ENCODE measurements at regions not wholly inside any gene's neighbourhood (a gene's known extent, or its start where the extent isn't known, plus 50 kb on each side); places are given as distances from the start of the nearest gene placed in this dataset.

DNA sequence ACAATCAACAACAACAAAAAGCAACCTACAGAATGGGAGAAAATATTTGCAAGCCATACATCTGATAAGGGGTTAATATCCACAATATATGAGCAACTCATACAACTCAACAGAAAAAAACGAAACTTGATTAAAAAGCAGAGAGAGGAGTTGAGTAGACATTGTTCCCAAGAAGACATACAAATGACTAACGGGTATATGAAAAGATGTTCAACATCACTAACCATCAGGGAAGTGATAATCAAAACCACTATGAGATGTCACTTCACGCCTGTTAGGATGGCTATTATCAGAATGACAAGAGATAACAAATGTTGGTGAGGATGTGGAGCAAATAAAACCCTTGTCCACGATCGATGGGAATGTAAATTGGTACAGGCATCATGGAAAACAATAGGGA lies 145.9 kb downstream of the NRN1 start:
- TF ChIP-seq, protein P1, sequence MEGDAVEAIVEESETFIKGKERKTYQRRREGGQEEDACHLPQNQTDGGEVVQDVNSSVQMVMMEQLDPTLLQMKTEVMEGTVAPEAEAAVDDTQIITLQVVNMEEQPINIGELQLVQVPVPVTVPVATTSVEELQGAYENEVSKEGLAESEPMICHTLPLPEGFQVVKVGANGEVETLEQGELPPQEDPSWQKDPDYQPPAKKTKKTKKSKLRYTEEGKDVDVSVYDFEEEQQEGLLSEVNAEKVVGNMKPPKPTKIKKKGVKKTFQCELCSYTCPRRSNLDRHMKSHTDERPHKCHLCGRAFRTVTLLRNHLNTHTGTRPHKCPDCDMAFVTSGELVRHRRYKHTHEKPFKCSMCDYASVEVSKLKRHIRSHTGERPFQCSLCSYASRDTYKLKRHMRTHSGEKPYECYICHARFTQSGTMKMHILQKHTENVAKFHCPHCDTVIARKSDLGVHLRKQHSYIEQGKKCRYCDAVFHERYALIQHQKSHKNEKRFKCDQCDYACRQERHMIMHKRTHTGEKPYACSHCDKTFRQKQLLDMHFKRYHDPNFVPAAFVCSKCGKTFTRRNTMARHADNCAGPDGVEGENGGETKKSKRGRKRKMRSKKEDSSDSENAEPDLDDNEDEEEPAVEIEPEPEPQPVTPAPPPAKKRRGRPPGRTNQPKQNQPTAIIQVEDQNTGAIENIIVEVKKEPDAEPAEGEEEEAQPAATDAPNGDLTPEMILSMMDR (conservative IDR thresholded peaks at IDR 0.05), result no peak
- WGBS, 2 experiments (ENCODE audit: insufficient coverage in 1 of 2, insufficient read length in 1 of 2), result 89 to 94% methylated on average over 5 of the region's 5 CpGs
- H3K4me3 ChIP-seq (ENCODE audit: low read length), result no peak overlapping the region

DNA sequence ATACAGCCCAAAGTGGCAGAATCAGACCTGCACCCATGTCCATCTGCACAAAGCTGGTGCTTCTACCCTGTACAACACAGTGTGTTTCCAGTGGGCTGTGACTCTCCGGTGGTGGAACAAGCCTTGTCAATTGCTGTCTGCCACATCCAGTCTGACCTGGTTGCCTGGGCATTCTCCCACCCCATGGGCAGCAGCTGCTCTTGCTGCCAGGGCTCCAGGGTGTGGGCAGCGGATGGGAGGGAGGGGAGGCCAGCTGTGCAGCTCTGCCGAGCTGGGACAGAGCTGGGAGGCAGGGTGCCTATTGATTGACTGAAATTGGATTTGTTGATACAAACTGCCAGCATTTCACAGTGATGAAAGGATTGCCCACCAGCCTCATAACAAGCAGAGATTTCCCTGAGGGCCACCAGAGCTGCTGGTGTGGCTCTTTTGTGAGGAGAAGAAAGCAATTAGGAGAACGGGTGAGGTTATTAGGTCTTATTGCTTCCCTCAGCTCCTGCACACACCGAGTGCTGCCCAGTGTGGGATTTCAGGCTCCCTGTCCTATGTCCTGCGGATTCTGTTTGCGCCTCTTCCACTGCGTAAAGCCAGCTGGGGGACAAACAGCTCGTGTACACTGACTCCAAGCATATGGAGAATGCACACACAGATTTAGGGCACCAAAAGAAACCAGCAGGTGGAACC lies 150.8 kb downstream of the NRN1 start:
- H3K4me1 Mint-ChIP-seq, result no peaks in the 10 kb centered on the region
- H3K36me3 Mint-ChIP-seq (ENCODE audit: low read depth), result no peaks in the 10 kb centered on the region
- Histone ChIP-seq H3K4me1 (ENCODE audit: control insufficient read depth, insufficient read depth, low read length) (no peaks in the 10 kb centered on the region), H3K4me3 (ENCODE audit: low read length) (no peak overlapping the region), H3K27me3 (ENCODE audit: control insufficient read depth, insufficient read depth, low read length, poor library complexity, severe bottlenecking) (peaks cover 50% of the 10 kb centered on the region), H3K9me3 (ENCODE audit: control insufficient read depth, low read length) (no peaks in the 10 kb centered on the region), H3K27ac (ENCODE audit: low read depth, low read length) (peak overlapping the region; percentile 70), H3K9ac (ENCODE audit: extremely low read depth, low read length, poor library complexity, severe bottlenecking) (no peak overlapping the region), H3K36me3 (ENCODE audit: control insufficient read depth, insufficient read depth, low read length) (no peaks in the 10 kb centered on the region)
- WGBS, 2 experiments (ENCODE audit: insufficient coverage in 1 of 2, insufficient read length in 1 of 2), result 83 to 86% methylated on average over 7 to 9 of the region's 9 CpGs
- H3K27me3 Mint-ChIP-seq (ENCODE audit: insufficient read depth), result peaks cover 83% of the 10 kb centered on the region
- TF ChIP-seq, protein P1 (conservative IDR thresholded peaks at IDR 0.05), result no peak
- no peak overlapping the region for H3K27ac Mint-ChIP-seq
- no peak for DNase-seq
- peaks cover 3% of the 10 kb centered on the region for H3K9me3 Mint-ChIP-seq
- no peak overlapping the region for H3K4me3 Mint-ChIP-seq

More for the DNA sequence above, 145.9 kb downstream of the NRN1 start:
- Histone ChIP-seq H3K27ac (ENCODE audit: low read depth, low read length) (no peak overlapping the region), H3K4me1 (ENCODE audit: control insufficient read depth, insufficient read depth, low read length) (no peaks in the 10 kb centered on the region), H3K36me3 (ENCODE audit: control insufficient read depth, insufficient read depth, low read length) (no peaks in the 10 kb centered on the region), H3K9me3 (ENCODE audit: control insufficient read depth, low read length) (no peaks in the 10 kb centered on the region), H3K9ac (ENCODE audit: extremely low read depth, low read length, poor library complexity, severe bottlenecking) (no peak overlapping the region), H3K27me3 (ENCODE audit: control insufficient read depth, insufficient read depth, low read length, poor library complexity, severe bottlenecking) (peaks cover 23% of the 10 kb centered on the region)
- Mint-ChIP-seq H3K4me3 (no peak overlapping the region), H3K27ac (no peak overlapping the region), H3K36me3 (ENCODE audit: low read depth) (no peaks in the 10 kb centered on the region), H3K27me3 (ENCODE audit: insufficient read depth) (peaks cover 61% of the 10 kb centered on the region), H3K9me3 (peaks cover 6% of the 10 kb centered on the region), H3K4me1 (peaks cover 11% of the 10 kb centered on the region)
- no peak for DNase-seq

GRCh38 chr6:5854899-5855298 lies 151.8 kb downstream of the NRN1 start:
- TF ChIP-seq, protein P1 (conservative IDR thresholded peaks at IDR 0.05), result peak; percentile 33
- Mint-ChIP-seq H3K4me1 (peaks cover 4% of the 10 kb centered on the region), H3K27me3 (ENCODE audit: insufficient read depth) (peaks cover 83% of the 10 kb centered on the region), H3K27ac (no peak overlapping the region), H3K36me3 (ENCODE audit: low read depth) (no peaks in the 10 kb centered on the region), H3K9me3 (peaks cover 3% of the 10 kb centered on the region), H3K4me3 (no peak overlapping the region)
- DNase-seq, result peak; percentile 39
- Histone ChIP-seq H3K4me3 (ENCODE audit: low read length) (no peak overlapping the region), H3K27ac (ENCODE audit: low read depth, low read length) (no peak overlapping the region), H3K27me3 (ENCODE audit: control insufficient read depth, insufficient read depth, low read length, poor library complexity, severe bottlenecking) (peaks cover 52% of the 10 kb centered on the region), H3K4me1 (ENCODE audit: control insufficient read depth, insufficient read depth, low read length) (no peaks in the 10 kb centered on the region), H3K36me3 (ENCODE audit: control insufficient read depth, insufficient read depth, low read length) (no peaks in the 10 kb centered on the region), H3K9ac (ENCODE audit: extremely low read depth, low read length, poor library complexity, severe bottlenecking) (no peak overlapping the region), H3K9me3 (ENCODE audit: control insufficient read depth, low read length) (no peaks in the 10 kb centered on the region)
- 72 to 74% methylated on average over 3 to 5 of the region's 5 CpGs for WGBS, 2 experiments (ENCODE audit: insufficient coverage in 1 of 2, insufficient read length in 1 of 2)

All from endodermal cell (in vitro differentiated cells).